ENCODE measurements at regions not wholly inside any gene's neighbourhood (a gene's known extent, or its start where the extent isn't known, plus 50 kb on each side); places are given as distances from the start of the nearest gene placed in this dataset.
"Not testable (repeated sequence)": the region's sequence is repeated elsewhere in the genome, so short reads cannot be mapped to it uniquely, and the experiment has no call there.

- Histone ChIP-seq H2AFZ (ENCODE audit: low read length) (no peak overlapping the region), H3K4me3 (replicated peaks in 1 of 4; ENCODE audit: control extremely low read depth in 1 of 4, insufficient read depth in 1 of 4, low read depth in 3 of 4, low read length in 4 of 4) (no peak overlapping the region), H3K36me3 (ENCODE audit: control insufficient read depth, insufficient read depth, low read length) (no peaks in the 10 kb centered on the region), H3K9ac (ENCODE audit: insufficient read depth, low read length) (no peak overlapping the region), H4K20me1 (ENCODE audit: control insufficient read depth, extremely low read depth, insufficient read depth, low read length) (no peaks in the 10 kb centered on the region), H3K9me3 (ENCODE audit: control insufficient read depth, insufficient read depth, low read depth, low read length) (no peaks in the 10 kb centered on the region), H3K79me2 (ENCODE audit: control insufficient read depth, insufficient read depth, low read length) (no peaks in the 10 kb centered on the region), H3K4me2 (ENCODE audit: extremely low read depth, insufficient read depth, low read length) (no peak overlapping the region), H3K27me3 (ENCODE audit: control insufficient read depth, insufficient read depth, low read length) (no peaks in the 10 kb centered on the region), H3K27ac (ENCODE audit: insufficient read depth, low read length) (no peak overlapping the region), H3K4me1 (ENCODE audit: control insufficient read depth, extremely low read depth, insufficient read depth, low read length) (no peaks in the 10 kb centered on the region)
- TF ChIP-seq EZH2 (IDR thresholded peaks at IDR 0.05; ENCODE audit: low read length, missing control alignments) = no peak
- no peak for TF ChIP-seq CTCF (conservative IDR thresholded peaks at IDR 0.05 in 1 of 2, IDR thresholded peaks at IDR 0.05 in 1 of 2; ENCODE audit: low read depth in 1 of 2, low read length in 2 of 2)
- DNase-seq (ENCODE audit: low read depth in 2 of 2) = no peak
These were observed 600.7 kb downstream of the KCTD12 start for GRCh38 chr13:76285463-76285862.

DNA sequence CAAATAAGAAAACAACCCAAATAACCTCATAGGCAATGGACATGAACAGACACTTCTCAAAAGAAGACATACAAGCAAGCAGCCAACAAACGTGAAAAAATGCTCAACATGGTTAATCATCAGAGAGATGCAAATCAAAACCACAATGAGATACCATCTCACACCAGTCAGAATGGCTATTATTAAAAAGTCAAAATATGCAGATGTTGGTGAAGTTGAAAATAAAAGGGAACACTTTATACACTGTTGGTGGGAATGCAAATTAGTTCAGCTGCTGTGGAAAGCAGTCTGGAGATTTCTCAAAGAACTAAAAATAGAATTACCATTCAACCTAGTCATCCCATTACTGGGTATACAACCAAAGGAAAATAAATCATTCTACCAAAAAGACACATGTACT, 606.4 kb downstream of the KCTD12 start:
- H3K36me3 ChIP-seq (ENCODE audit: control insufficient read depth, insufficient read depth, low read length); H3K27ac ChIP-seq (ENCODE audit: insufficient read depth, low read length); H4K20me1 ChIP-seq (ENCODE audit: control insufficient read depth, extremely low read depth, insufficient read depth, low read length); H3K79me2 ChIP-seq (ENCODE audit: control insufficient read depth, insufficient read depth, low read length); H3K27me3 ChIP-seq (ENCODE audit: control insufficient read depth, insufficient read depth, low read length); H3K9ac ChIP-seq (ENCODE audit: insufficient read depth, low read length); H3K9me3 ChIP-seq (ENCODE audit: control insufficient read depth, insufficient read depth, low read depth, low read length); H2AFZ ChIP-seq (ENCODE audit: low read length); H3K4me2 ChIP-seq (ENCODE audit: extremely low read depth, insufficient read depth, low read length); H3K4me1 ChIP-seq (ENCODE audit: control insufficient read depth, extremely low read depth, insufficient read depth, low read length); H3K4me3 ChIP-seq (replicated peaks in 1 of 4; ENCODE audit: control extremely low read depth in 1 of 4, insufficient read depth in 1 of 4, low read depth in 3 of 4, low read length in 4 of 4): not testable (repeated sequence)
- peak in 1 of 2 donors; percentile 8 for DNase-seq (ENCODE audit: low read depth in 2 of 2)

DNA sequence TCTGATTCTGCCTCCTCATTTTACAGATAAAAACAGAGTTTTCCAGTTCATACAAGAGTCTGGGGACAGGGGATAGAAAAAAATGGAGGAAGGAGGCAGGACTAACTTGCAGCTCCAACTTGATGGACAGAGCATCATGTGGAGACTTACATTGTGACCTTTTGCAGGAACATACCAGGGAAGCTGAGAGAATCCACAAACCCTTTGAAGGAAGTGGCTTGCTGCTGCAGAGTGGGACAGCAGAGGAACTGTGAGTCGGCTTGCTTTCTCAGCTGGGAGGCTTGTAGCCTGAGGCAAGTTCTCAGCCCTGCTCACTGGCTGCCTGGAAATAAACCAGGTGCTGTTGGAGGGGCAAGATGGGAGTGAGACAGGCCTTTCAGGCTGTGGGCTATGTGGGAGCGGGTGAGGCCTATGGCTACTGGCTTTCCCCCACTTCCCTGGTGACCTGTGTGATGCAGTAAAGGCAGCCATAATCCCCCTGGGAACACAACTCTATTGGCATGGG, 614.4 kb downstream of the KCTD12 start:
- TF ChIP-seq CTCF (conservative IDR thresholded peaks at IDR 0.05 in 1 of 2, IDR thresholded peaks at IDR 0.05 in 1 of 2; ENCODE audit: low read depth in 1 of 2, low read length in 2 of 2) (no peak), EZH2 (IDR thresholded peaks at IDR 0.05; ENCODE audit: low read length, missing control alignments) (no peak)
- no peak overlapping the region for H3K9ac ChIP-seq (ENCODE audit: insufficient read depth, low read length)
- H2AFZ ChIP-seq (ENCODE audit: low read length) = no peak overlapping the region
- H3K4me3 ChIP-seq (replicated peaks in 1 of 4; ENCODE audit: control extremely low read depth in 1 of 4, insufficient read depth in 1 of 4, low read depth in 3 of 4, low read length in 4 of 4) = no peak overlapping the region
- no peaks in the 10 kb centered on the region for H4K20me1 ChIP-seq (ENCODE audit: control insufficient read depth, extremely low read depth, insufficient read depth, low read length)
- H3K9me3 ChIP-seq (ENCODE audit: control insufficient read depth, insufficient read depth, low read depth, low read length) = no peaks in the 10 kb centered on the region
- H3K4me2 ChIP-seq (ENCODE audit: extremely low read depth, insufficient read depth, low read length) = no peak overlapping the region
- no peaks in the 10 kb centered on the region for H3K27me3 ChIP-seq (ENCODE audit: control insufficient read depth, insufficient read depth, low read length)
- no peaks in the 10 kb centered on the region for H3K36me3 ChIP-seq (ENCODE audit: control insufficient read depth, insufficient read depth, low read length)
- DNase-seq (ENCODE audit: low read depth in 2 of 2) = no peak
- no peak overlapping the region for H3K27ac ChIP-seq (ENCODE audit: insufficient read depth, low read length)
- no peaks in the 10 kb centered on the region for H3K79me2 ChIP-seq (ENCODE audit: control insufficient read depth, insufficient read depth, low read length)
- no peaks in the 10 kb centered on the region for H3K4me1 ChIP-seq (ENCODE audit: control insufficient read depth, extremely low read depth, insufficient read depth, low read length)

DNA sequence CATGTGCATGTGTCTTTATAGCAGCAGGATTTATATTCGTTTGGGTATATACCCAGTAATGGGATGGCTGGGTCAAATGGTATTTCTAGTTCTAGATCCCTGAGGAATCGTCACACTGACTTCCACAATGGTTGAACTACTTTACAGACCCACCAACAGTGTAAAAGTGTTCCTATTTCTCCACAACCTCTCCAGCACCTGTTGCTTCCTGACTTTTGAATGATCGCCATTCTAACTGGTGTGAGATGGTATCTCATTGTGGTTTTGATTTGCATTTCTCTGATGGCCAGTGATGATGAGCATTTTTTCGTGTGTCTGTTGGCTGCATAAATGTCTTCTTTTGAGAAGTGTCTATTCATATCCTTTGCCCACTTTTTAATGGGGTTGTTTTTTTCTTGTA, 617.9 kb downstream of the KCTD12 start:
- not testable (repeated sequence) for H3K27ac ChIP-seq (ENCODE audit: insufficient read depth, low read length); H3K36me3 ChIP-seq (ENCODE audit: control insufficient read depth, insufficient read depth, low read length); H3K79me2 ChIP-seq (ENCODE audit: control insufficient read depth, insufficient read depth, low read length); H3K27me3 ChIP-seq (ENCODE audit: control insufficient read depth, insufficient read depth, low read length); H4K20me1 ChIP-seq (ENCODE audit: control insufficient read depth, extremely low read depth, insufficient read depth, low read length); DNase-seq (ENCODE audit: low read depth in 2 of 2); H3K4me1 ChIP-seq (ENCODE audit: control insufficient read depth, extremely low read depth, insufficient read depth, low read length); H3K9me3 ChIP-seq (ENCODE audit: control insufficient read depth, insufficient read depth, low read depth, low read length); H3K9ac ChIP-seq (ENCODE audit: insufficient read depth, low read length); H3K4me3 ChIP-seq (replicated peaks in 1 of 4; ENCODE audit: control extremely low read depth in 1 of 4, insufficient read depth in 1 of 4, low read depth in 3 of 4, low read length in 4 of 4); H2AFZ ChIP-seq (ENCODE audit: low read length); H3K4me2 ChIP-seq (ENCODE audit: extremely low read depth, insufficient read depth, low read length)

Data from fibroblast of lung (primary cell).